GM19397 (cell line): ENCODE measurements at regions not wholly inside any gene's neighbourhood (a gene's known extent, or its start where the extent isn't known, plus 50 kb on each side); places are given as distances from the start of the nearest gene placed in this dataset.
"Not testable (repeated sequence)": the region's sequence is repeated elsewhere in the genome, so short reads cannot be mapped to it uniquely, and the experiment has no call there.

Experiments used
- ATAC-seq: cut with Tn5 transposase; IDR thresholded peaks from one replicate; pipeline ENCODE4 v1.9.1; 2021; ENCODE audit warnings: mild to moderate bottlenecking, moderate library complexity; ENCODE audit not compliant: unreplicated experiment

- ATAC-seq, result no peak
These were observed 50.2 kb upstream of the PLET1 start for GRCh38 chr11:112310848-112311247.

- no peak for ATAC-seq
These were observed 54.5 kb upstream of the PLET1 start for GRCh38 chr11:112315057-112315720.

DNA sequence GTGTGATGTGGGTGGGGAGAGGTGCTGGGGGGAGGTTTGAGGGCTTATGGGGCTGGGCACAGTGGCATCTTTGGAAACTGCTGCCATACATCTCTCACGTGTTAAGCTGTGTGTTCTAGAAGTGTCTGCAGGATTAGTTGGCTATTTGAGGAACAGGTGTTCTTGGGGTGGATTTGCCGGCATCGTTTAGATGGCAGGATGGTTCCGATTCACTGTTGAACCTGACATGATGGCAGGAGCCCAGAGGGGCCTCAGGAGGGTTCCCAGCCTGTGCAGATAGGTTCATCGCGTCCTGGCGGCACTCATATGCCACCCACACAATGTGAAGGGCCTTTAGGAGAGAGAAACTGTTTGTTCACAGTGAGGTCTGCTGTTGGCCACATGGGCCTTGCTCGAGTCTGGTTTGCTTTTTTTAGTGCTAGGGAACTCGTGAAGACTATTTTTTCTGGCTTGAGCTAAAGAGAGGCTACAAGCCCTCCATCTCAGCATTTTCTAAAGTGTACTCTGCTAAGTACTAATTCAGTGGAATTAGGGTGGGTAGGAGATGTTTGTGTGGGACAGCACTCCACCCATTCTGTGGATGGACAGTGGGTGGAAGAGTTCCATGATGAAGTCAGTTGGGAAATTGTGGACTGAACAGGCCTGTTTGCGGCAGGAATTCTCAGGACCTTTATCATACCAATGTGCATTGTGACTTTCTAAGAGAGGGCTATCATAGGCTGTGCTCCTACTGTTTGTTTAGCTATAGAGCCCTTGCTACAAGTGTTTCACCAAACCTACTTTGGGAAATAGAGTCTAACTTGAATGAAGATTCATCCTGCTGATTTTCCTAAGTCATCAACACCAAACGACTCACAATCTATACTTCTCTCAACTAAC lies 55.4 kb upstream of the PLET1 start:
- no peak for ATAC-seq

DNA sequence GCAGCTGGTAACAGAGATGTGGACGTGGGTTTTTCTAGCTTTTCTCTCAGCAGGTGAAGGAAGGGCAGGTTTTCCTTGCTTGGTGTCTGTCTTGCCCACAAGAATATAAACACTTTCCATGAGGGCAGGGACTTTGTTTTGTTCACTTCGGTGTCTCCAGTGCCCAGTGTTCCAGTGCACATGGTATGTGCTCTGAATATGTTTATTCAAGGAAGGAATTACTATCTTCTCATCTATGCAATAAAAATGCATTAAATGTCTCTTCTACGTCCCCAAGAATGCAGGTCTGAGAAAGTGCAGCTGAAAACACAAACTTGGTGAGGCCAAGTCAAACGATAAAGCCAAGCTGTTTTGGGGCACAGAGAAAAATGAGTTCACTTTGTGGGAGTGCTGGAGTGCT lies 56.3 kb upstream of the PLET1 start:
- ATAC-seq, result no peak

- ATAC-seq, result no peak
These were observed 57.5 kb upstream of the PLET1 start for GRCh38 chr11:112318184-112318591.

GRCh38 chr11:112318661-112319060 lies 58.0 kb upstream of the PLET1 start:
- ATAC-seq, result no peak

- ATAC-seq, result no peak
These were observed 60.0 kb upstream of the PLET1 start for GRCh38 chr11:112320668-112321067.

GRCh38 chr11:112321501-112322172 lies 61.0 kb upstream of the PLET1 start:
- no peak for ATAC-seq

DNA sequence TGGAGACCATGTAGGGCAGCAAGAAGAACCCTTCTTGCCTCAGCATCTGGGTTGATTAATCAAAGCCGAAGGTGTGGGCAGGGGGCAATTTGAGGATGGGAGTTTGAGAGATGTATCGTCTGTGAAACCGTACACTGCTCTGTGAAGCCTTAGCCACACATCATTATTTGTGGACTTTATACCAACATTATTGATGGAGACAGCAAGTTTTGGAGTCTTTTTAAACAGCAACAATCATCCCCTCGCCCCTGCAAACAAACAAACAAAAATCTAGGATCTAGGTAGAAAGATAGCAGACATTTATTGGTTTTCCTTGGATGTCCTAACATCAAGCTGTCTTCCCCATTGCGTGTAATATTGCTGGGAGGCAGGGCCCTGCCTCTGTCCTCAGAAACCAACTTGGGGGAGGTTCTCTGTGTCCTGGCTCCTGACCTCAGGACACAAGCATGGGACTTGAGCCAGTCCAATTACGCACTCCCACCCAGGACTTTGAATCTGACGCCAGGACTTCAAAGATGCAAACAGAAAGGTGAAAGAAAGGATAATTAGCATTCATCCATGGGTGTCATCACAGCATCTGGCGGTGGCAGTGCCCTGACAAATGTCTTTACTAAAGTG lies 61.6 kb upstream of the PLET1 start:
- no peak for ATAC-seq

DNA sequence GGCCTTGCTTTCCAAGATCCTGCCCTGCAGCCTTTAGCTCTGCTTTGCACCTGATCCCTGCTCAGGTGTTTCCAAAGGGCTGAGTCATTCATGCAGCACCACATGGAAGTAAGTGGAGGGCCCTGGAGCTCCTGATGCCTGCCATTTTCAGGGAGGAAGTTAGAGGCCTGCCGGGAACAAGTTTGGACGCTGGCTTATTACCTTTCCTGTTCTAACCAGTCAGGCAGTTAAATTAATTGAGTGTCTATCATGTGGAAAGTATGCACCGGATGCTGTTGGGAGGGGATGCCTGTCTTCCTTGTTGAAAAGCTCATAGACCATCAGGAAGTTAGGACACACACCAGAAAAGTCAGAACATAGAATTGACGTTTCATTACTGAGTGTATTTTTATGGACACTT lies 73.7 kb upstream of the PLET1 start:
- no peak for ATAC-seq

- ATAC-seq, result no peak
These were observed 75.8 kb upstream of the PLET1 start for GRCh38 chr11:112336356-112336886.

DNA sequence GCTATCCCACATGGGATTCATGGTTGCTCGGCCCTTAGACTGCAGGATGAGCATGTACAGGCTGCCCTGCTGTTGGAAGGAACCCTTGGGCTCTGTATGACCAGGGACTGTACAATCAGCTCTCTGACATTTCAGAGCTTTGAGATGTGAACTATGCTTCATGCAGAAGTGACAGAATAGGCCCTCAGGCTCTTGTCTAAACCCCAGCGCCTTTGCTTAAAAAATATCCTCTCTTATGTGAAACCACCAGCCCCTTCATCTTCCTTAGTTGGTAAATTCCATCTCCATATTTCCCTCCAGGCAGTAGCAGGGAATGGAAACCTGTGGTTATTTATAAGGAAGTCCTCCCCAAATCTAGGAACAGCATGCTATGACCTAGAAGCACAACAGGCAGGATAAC lies 78.9 kb upstream of the PLET1 start:
- ATAC-seq, result no peak

DNA sequence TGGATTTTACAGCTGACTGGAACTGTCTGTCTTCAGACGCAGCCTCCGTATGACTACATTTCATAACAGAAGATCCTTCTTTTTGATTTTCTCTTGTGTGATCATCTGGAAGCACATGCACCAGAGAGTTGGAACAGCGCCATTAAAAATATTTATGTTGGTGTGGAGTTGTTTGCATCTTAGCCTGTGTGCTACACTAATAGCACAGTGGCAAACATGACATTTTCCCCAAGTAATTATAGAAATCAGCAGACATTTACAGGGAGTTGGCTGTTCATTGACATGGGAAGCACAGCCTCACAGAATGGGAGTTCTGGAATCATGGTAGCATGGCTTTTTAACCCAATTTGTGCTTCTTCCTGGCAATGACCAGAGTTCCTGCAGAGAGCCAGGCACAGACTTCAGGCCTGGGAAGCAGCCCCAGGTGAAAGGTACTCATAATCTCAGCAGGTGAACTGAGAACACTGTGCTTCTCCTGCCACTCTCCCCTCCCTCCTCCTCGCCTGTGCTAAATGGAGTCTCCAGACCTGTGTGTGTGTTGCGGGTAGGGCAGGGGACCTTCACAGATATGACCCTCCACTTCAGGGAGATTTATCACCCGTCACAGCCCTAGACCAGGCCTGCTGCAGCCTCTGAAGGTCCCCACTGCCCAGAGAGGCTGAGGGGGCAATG lies 82.8 kb upstream of the PLET1 start:
- ATAC-seq, result no peak

DNA sequence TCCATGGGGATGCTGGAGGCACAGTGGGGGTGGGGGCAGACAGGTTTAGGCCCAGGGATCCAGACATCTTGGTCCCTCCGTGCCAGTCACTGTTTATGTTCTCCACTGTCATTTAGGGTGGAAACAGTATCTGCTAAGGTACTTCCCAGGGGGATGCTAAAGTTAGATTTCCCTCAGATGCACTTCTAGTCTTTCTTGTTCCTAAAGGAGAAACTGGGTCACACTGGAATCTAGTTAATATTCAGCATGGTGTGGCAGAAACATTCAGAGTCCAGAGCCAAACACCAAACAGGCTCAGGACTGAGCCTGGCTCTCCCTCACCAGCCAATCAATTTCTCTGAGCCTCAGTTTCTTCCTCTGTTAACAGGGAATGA lies 83.4 kb upstream of the PLET1 start:
- no peak for ATAC-seq

GRCh38 chr11:112345166-112345565 lies 84.5 kb upstream of the PLET1 start:
- ATAC-seq, result no peak

DNA sequence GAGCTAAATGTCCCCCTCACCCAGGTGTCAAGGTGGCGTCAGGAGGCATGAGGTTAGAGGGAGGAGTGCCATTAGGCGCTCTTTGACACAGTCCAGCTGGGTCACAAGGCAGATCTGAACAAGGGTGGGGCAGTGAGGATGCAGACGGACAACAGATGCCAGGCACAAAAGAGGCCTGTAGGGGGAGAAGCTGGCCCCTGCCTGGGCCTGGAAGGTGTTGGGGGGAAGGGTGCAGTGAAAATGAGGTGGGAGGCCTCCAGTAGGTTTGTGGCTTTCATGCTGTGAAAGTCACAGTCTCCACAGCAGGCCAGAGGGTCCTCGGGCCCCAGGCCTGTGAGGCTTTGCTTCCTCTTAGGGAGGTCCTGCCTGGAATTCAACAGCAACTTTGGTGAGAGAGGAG lies 85.0 kb upstream of the PLET1 start:
- ATAC-seq, result no peak

GRCh38 chr11:112346586-112346985 lies 85.9 kb upstream of the PLET1 start:
- no peak for ATAC-seq

GRCh38 chr11:112348480-112349029 lies 87.9 kb upstream of the PLET1 start:
- no peak for ATAC-seq

- ATAC-seq, result not testable (repeated sequence)
These were observed 90.8 kb upstream of the PLET1 start for GRCh38 chr11:112351423-112351822.

GRCh38 chr11:112352907-112353306 lies 92.2 kb upstream of the PLET1 start:
- ATAC-seq, result no peak
